ENCODE measurements at regions not wholly inside any gene's neighbourhood (a gene's known extent, or its start where the extent isn't known, plus 50 kb on each side); places are given as distances from the start of the nearest gene placed in this dataset.

DNA sequence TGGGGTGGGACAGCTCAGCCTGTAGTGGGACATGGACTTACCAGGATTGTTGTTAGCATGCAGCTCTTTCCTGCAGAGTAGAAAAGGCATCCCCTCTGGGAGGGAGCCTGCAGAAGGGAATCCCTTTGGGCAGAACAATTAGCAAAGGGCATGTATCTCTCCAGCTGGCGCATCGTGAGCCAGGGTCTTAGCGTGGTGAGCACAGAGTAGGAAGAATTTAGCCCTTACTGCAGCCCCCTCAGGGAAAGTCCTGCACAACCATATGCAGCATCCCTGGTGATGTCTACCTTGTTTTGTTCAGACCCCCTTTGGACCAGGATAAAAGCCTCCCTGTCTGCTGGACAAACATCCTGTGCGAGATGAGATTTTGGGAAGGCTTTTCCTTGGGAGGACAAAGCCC lies 292.1 kb downstream of the SLC4A3 start:
- H3K4me3 ChIP-seq: no peak overlapping the region
- FAIRE-seq: no peak
- intact Hi-C loops (cut with DNase I): no loop called here
- no peaks in the 10 kb centered on the region for H3K36me3 ChIP-seq
- H3K27me3 ChIP-seq: no peaks in the 10 kb centered on the region
- H3K27ac ChIP-seq: no peak overlapping the region
- WGBS, 2 donors: 80 to 82% methylated on average over 4 of the region's 4 CpGs
- TF ChIP-seq, protein P1, sequence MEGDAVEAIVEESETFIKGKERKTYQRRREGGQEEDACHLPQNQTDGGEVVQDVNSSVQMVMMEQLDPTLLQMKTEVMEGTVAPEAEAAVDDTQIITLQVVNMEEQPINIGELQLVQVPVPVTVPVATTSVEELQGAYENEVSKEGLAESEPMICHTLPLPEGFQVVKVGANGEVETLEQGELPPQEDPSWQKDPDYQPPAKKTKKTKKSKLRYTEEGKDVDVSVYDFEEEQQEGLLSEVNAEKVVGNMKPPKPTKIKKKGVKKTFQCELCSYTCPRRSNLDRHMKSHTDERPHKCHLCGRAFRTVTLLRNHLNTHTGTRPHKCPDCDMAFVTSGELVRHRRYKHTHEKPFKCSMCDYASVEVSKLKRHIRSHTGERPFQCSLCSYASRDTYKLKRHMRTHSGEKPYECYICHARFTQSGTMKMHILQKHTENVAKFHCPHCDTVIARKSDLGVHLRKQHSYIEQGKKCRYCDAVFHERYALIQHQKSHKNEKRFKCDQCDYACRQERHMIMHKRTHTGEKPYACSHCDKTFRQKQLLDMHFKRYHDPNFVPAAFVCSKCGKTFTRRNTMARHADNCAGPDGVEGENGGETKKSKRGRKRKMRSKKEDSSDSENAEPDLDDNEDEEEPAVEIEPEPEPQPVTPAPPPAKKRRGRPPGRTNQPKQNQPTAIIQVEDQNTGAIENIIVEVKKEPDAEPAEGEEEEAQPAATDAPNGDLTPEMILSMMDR (IDR thresholded peaks at IDR 0.05): no peak
- ATAC-seq: no peak
- DNase-seq: no peak
- no peaks in the 10 kb centered on the region for H3K9me3 ChIP-seq
- no peaks in the 10 kb centered on the region for H3K4me1 ChIP-seq

- no peak for FAIRE-seq
- H3K27ac ChIP-seq: no peak overlapping the region
Measured at GRCh38 chr2:219929835-219930234, 302.4 kb downstream of the SLC4A3 start.

GRCh38 chr2:219939647-219940046 lies 312.2 kb downstream of the SLC4A3 start:
- 76 to 95% methylated on average over 1 of the region's 1 CpG for WGBS, 2 donors
- FAIRE-seq (no peak), DNase-seq (no peak), ATAC-seq (no peak)
- H3K36me3 ChIP-seq: no peaks in the 10 kb centered on the region
- intact Hi-C loops (cut with DNase I): no loop called here
- no peaks in the 10 kb centered on the region for H3K9me3 ChIP-seq
- no peaks in the 10 kb centered on the region for H3K27me3 ChIP-seq
- no peak overlapping the region for H3K4me3 ChIP-seq
- no peaks in the 10 kb centered on the region for H3K4me1 ChIP-seq
- TF ChIP-seq, protein P1 (IDR thresholded peaks at IDR 0.05): no peak
- H3K27ac ChIP-seq: no peak overlapping the region

More at GRCh38 chr2:219929835-219930234, 302.4 kb downstream of the SLC4A3 start:
- intact Hi-C loops (cut with DNase I): no loop called here
- TF ChIP-seq, protein P1 (IDR thresholded peaks at IDR 0.05): no peak
- no peaks in the 10 kb centered on the region for H3K36me3 ChIP-seq
- H3K4me3 ChIP-seq: no peak overlapping the region
- no peaks in the 10 kb centered on the region for H3K4me1 ChIP-seq
- no peaks in the 10 kb centered on the region for H3K27me3 ChIP-seq
- ATAC-seq (no peak), DNase-seq (no peak)
- no peaks in the 10 kb centered on the region for H3K9me3 ChIP-seq
- WGBS, 2 donors: 68 to 71% methylated on average over 5 of the region's 5 CpGs

DNA sequence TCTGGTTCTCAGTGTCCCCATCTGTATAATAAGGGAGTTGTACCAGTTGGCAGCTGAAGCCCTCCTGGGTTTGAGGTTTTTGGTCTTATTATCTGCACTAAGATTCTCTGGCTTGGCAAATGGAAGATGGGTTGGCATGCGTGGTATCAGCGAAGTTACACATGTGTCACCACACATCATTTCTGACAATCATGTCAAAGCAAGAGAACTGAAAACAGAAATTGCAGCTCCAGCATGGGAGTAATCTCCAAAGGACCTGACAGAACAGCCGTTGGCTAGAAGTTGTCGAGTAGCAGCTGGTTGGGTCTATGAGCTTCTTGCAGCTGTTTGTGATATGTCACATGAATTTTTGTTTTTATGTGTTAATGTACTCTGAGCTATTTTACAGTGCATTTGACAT lies 317.4 kb downstream of the SLC4A3 start:
- ATAC-seq (no peak), FAIRE-seq (no peak), DNase-seq (no peak)
- intact Hi-C loops (cut with DNase I): no loop called here
- H3K27me3 ChIP-seq: no peaks in the 10 kb centered on the region
- no peak overlapping the region for H3K27ac ChIP-seq
- H3K4me1 ChIP-seq: no peaks in the 10 kb centered on the region
- TF ChIP-seq, protein P1 (IDR thresholded peaks at IDR 0.05): no peak
- no peak overlapping the region for H3K4me3 ChIP-seq
- 80 to 87% methylated on average over 4 of the region's 4 CpGs for WGBS, 2 donors
- no peaks in the 10 kb centered on the region for H3K9me3 ChIP-seq
- no peaks in the 10 kb centered on the region for H3K36me3 ChIP-seq

- DNase-seq (no peak), ATAC-seq (no peak), FAIRE-seq (no peak)
- TF ChIP-seq, protein P1 (IDR thresholded peaks at IDR 0.05): no peak
- no peak overlapping the region for H3K27ac ChIP-seq
- WGBS, 2 donors: 22 to 37% methylated on average over 1 of the region's 1 CpG
- H3K9me3 ChIP-seq: no peaks in the 10 kb centered on the region
- H3K27me3 ChIP-seq: no peaks in the 10 kb centered on the region
- intact Hi-C loops (cut with DNase I): no loop called here
- H3K4me3 ChIP-seq: no peak overlapping the region
- H3K36me3 ChIP-seq: no peaks in the 10 kb centered on the region
- no peaks in the 10 kb centered on the region for H3K4me1 ChIP-seq
Measured at GRCh38 chr2:219946021-219946420, 318.6 kb downstream of the SLC4A3 start.

Data from pancreas (tissue), 10 donors.